B cell (primary cell): ENCODE measurements at regions not wholly inside any gene's neighbourhood (a gene's known extent, or its start where the extent isn't known, plus 50 kb on each side); places are given as distances from the start of the nearest gene placed in this dataset.

Experiments
- EZH2 ChIP-seq: IDR thresholded peaks from 2 replicates; pipeline ENCODE4 v1.6.1; 2012; ENCODE audit warnings: borderline replicate concordance, low read depth, mild to moderate bottlenecking, moderate library complexity, low read length; ENCODE audit not compliant: insufficient read depth, poor library complexity, severe bottlenecking
- TF ChIP-seq, protein P1 (sequence below): fragments of 200-600 bp; IDR thresholded peaks from one replicate; pipeline ENCODE4 v1.8.0; 2022; ENCODE audit warnings: antibody characterized with exemption, mild to moderate bottlenecking

DNA sequence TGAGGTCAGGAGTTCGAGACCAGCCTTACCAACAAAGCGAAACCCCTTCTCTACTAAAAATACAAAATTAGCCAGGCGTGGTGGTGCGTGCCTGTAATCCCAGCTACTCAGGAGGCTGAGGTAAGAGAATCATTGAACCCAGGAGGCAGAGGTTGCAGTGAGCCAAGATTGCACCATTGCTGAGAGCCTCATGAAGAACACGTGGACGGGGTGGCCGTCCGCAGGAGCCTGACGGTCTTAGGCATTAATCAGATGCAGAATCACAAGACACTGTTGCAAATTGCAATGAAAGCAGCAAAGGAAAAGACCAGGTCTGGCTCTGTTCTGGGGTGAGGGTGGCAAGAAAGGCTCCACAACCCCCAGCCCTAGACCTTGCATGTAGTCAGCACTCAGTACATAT, 104.0 kb upstream of the SLC66A3 start:
- TF ChIP-seq EZH2 = no peak
- TF ChIP-seq, protein P1, sequence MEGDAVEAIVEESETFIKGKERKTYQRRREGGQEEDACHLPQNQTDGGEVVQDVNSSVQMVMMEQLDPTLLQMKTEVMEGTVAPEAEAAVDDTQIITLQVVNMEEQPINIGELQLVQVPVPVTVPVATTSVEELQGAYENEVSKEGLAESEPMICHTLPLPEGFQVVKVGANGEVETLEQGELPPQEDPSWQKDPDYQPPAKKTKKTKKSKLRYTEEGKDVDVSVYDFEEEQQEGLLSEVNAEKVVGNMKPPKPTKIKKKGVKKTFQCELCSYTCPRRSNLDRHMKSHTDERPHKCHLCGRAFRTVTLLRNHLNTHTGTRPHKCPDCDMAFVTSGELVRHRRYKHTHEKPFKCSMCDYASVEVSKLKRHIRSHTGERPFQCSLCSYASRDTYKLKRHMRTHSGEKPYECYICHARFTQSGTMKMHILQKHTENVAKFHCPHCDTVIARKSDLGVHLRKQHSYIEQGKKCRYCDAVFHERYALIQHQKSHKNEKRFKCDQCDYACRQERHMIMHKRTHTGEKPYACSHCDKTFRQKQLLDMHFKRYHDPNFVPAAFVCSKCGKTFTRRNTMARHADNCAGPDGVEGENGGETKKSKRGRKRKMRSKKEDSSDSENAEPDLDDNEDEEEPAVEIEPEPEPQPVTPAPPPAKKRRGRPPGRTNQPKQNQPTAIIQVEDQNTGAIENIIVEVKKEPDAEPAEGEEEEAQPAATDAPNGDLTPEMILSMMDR = no peak
